Activated naive CD8-positive, alpha-beta T cell treated with anti-CD3 and anti-CD28 coated beads, Interleukin-2, amount 50 U/mL, for 16 hours (primary cell): ENCODE measurements at regions not wholly inside any gene's neighbourhood (a gene's known extent, or its start where the extent isn't known, plus 50 kb on each side); places are given as distances from the start of the nearest gene placed in this dataset.

Experiments used
- DNase-seq: peaks from one replicate; pipeline ENCODE4 v3.0.0-alpha.2; 2020; ENCODE audit warnings: low read depth, low spot score

DNA sequence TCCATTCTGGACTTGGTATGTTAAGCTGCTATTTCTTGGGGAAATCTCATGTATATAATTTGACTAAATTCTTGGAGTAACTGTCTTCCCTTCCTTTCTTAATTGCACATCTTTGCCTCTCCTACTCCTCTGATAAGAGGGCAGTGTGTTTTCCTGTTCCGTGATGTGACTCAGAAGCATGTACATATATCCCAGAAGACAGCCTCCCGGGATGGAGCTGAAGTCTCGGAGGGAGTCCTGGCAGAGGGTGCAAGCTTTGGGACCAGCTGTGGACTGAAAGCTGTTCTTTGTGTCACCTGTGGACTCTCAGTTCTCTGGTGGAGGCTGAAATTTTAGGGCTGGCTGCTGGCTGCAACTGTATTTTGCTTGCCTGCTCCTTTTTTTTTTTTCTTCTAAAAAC, 54.7 kb upstream of the MGAT5 start:
- DNase-seq, result no peak

DNA sequence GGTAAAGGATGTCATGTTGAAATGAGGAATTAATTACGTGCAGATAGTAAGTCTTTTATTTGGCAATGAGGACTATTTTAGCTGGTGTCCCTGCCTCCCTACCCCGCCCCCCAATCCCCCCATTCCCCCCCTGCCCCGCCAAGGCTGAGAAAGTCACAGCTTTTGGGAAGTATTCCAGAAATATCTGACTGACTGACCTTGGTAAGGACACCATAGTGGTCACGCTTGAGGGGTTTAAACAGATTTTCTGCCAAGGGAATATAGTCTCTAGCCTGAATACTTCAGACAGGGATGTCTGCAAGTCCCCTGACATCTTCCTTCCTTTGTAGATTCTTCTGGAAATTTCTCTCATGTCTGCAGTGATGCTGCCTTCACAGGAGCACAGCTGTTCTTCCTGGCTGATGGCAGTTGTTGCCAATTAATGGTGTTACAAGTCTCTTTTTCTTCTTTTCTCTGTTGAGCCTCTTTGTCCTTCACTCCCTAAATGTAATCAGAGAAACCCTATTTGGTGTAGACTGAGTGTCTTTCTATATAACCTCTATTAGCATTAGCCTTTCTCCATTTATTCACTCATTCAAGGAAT, 53.7 kb upstream of the MGAT5 start:
- DNase-seq, result no peak

DNA sequence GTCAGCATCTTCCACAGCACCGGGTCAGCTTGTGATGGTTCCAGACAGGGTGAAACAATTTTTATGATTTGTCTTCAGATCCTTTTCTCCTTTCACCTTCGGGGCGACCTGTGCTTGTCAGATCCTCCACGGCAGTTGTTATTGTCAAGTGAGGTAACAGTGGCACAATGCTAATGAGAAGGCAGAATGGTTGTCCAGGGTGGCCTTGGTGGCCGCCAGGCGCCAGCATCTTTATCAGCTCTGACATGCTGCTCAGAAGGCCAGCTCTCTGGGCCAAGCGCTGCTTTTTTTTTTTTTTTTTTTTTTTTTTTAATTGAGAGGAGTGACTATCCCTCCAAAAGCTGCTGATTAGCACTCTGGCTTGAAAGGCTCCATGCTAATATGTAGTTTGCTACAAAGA, 52.3 kb upstream of the MGAT5 start:
- no peak for DNase-seq

DNA sequence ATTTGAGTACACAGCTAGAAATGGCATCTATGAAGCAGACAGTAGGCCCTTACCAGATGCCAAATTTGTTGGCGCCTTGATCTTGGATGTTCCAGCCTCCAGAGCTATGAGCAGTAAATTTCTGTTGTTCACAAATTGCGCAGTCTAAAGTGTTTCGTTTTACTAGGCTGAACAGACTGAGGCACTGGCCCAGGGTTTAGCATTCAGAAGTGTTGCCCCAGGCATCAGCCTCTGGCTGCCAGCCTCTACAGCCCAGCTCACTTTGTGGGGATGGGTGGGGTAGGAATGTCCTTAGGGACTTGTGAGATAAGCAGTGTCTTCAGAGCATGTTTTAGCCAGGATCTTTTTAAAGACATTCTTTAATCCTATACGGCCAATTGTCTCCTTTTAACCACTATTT, 51.5 kb upstream of the MGAT5 start:
- DNase-seq, result no peak

DNA sequence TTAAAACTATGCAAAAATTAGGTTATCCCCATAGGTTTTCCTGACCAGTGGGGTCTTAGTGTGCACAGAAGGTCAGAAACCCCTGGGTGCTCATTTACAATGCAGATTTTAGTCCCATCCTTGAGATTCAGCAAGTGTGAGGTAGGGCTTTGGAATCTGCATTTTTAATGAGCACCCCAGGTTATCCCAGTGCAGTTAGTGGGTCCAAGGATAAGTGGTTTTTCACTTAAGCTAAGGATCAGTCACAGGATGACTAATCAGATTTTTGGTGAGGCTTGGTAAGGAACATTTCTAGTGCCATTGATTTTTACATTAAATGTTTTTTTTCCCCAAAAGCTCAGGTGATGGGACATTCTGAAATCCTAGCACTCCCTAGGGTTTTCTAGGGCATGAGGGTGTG, 50.7 kb upstream of the MGAT5 start:
- no peak for DNase-seq
